Mucosa of descending colon (tissue), 3 donors: ENCODE measurements at regions not wholly inside any gene's neighbourhood (a gene's known extent, or its start where the extent isn't known, plus 50 kb on each side); places are given as distances from the start of the nearest gene placed in this dataset.
A peak's percentile ranks its signal among the peaks of the same experiment; 100 is the strongest.

ENCODE experiments used
- ATAC-seq: fragments of 200-7000 bp; cut with Tn5 transposase; one replicate; pipeline ENCODE4 v1.9.1; 2020; ENCODE audit warnings: mild to moderate bottlenecking, moderate library complexity
- DNase-seq, 3 donors: peaks; one replicate each; pipeline ENCODE4 v3.0.0-alpha.2; 2020
- H3K36me3 ChIP-seq: fragments of 200-600 bp; one replicate; pipeline ENCODE4 v1.8.0; 2021; ENCODE audit warnings: low read depth, mild to moderate bottlenecking
- H3K4me1 ChIP-seq: fragments of 200-600 bp; one replicate; pipeline ENCODE4 v1.8.0; 2021; ENCODE audit warnings: low read depth, mild to moderate bottlenecking
- H3K4me3 ChIP-seq: fragments of 200-600 bp; one replicate; pipeline ENCODE4 v1.8.0; 2021; ENCODE audit warnings: mild to moderate bottlenecking
- H3K9me3 ChIP-seq: fragments of 200-600 bp; one replicate; pipeline ENCODE4 v1.8.0; 2021; ENCODE audit warnings: mild to moderate bottlenecking
- CTCF ChIP-seq: fragments of 200-600 bp; IDR thresholded peaks from one replicate; pipeline ENCODE4 v1.8.0; 2022; ENCODE audit warnings: antibody characterized with exemption, mild to moderate bottlenecking
- intact Hi-C, 2 donors: fragments of 100-400 bp; cut with DNase I in 1 of 2; cut with micrococcal nuclease in 1 of 2; formaldehyde crosslinking; loops; one replicate each; pipeline versions ENCODE4 v1.11.0 to v1.11.1; 2022; cut with DNase I, micrococcal nuclease
- donor health status: DM: no; HTN: no; CAD: no; lungs with moderate emphysema.
- donor health status: DM: no; HTN: no; CAD: no.
- donor health status: DM: no; HTN: yes; CAD: no.

- Histone ChIP-seq H3K4me1 (no peaks in the 10 kb centered on the region), H3K36me3 (no peaks in the 10 kb centered on the region), H3K9me3 (no peaks in the 10 kb centered on the region), H3K4me3 (no peak overlapping the region)
- no peak for TF ChIP-seq CTCF
- ATAC-seq (no peak), DNase-seq (no peak)
- intact Hi-C loops, result no loop called here
These were observed 51.6 kb upstream of the NLRP1 start for GRCh38 chr17:5635949-5636348.

- no peak overlapping the region for H3K4me3 ChIP-seq
- intact Hi-C loops, result no loop called here
- no peaks in the 10 kb centered on the region for H3K36me3 ChIP-seq
- ATAC-seq, result peak; percentile 19
- H3K4me1 ChIP-seq, result no peaks in the 10 kb centered on the region
- no peaks in the 10 kb centered on the region for H3K9me3 ChIP-seq
- DNase-seq, result no peak
- TF ChIP-seq CTCF, result no peak
These were observed 54.3 kb upstream of the NLRP1 start for GRCh38 chr17:5638596-5638995.

GRCh38 chr17:5640726-5641125 is 56.4 kb upstream of the NLRP1 start:
- Histone ChIP-seq H3K9me3 (no peaks in the 10 kb centered on the region), H3K36me3 (no peaks in the 10 kb centered on the region), H3K4me1 (no peaks in the 10 kb centered on the region), H3K4me3 (no peak overlapping the region)
- intact Hi-C loops, result no loop called here
- no peak for DNase-seq
- no peak for ATAC-seq
- no peak for TF ChIP-seq CTCF

GRCh38 chr17:5642752-5643151 is 58.4 kb upstream of the NLRP1 start:
- no peak for ATAC-seq
- Histone ChIP-seq H3K9me3 (no peaks in the 10 kb centered on the region), H3K36me3 (no peaks in the 10 kb centered on the region), H3K4me1 (no peaks in the 10 kb centered on the region), H3K4me3 (no peak overlapping the region)
- DNase-seq, result no peak
- intact Hi-C loops, result no loop called here
- TF ChIP-seq CTCF, result no peak

GRCh38 chr17:5644065-5644464 is 59.8 kb upstream of the NLRP1 start:
- Histone ChIP-seq H3K4me1 (no peaks in the 10 kb centered on the region), H3K4me3 (no peak overlapping the region), H3K36me3 (no peaks in the 10 kb centered on the region), H3K9me3 (no peaks in the 10 kb centered on the region)
- DNase-seq (no peak), ATAC-seq (no peak)
- TF ChIP-seq CTCF, result no peak
- intact Hi-C loops, result no loop called here

GRCh38 chr17:5651348-5651747 is 67.0 kb upstream of the NLRP1 start:
- ATAC-seq, result no peak
- no peak for TF ChIP-seq CTCF
- intact Hi-C loops, result no loop called here
- Histone ChIP-seq H3K36me3 (no peaks in the 10 kb centered on the region), H3K4me3 (no peak overlapping the region), H3K4me1 (no peaks in the 10 kb centered on the region), H3K9me3 (peaks cover 13% of the 10 kb centered on the region)
- no peak for DNase-seq
